Breast epithelium (tissue), 4 donors: ENCODE measurements at regions not wholly inside any gene's neighbourhood (a gene's known extent, or its start where the extent isn't known, plus 50 kb on each side); places are given as distances from the start of the nearest gene placed in this dataset.

Experiments
- DNase-seq, 2 donors: peaks; one replicate each; pipeline ENCODE4 v3.0.0-alpha.2; 2019; ENCODE audit warnings: low spot score in 2 of 2
- H3K27ac ChIP-seq, 2 donors: fragments of 200-600 bp; sonication (generic) in 1 of 2; one replicate each; pipeline ENCODE4 v1.5.1; 2016 to 2019; ENCODE audit warnings: mild to moderate bottlenecking in 1 of 2
- H3K27me3 ChIP-seq, 2 donors: fragments of 200-600 bp; sonication (generic) in 1 of 2; one replicate each; pipeline versions ENCODE4 v1.5.1 to v1.6.0; 2017 to 2019; ENCODE audit warnings: control low read depth in 1 of 2, mild to moderate bottlenecking in 1 of 2
- H3K36me3 ChIP-seq: fragments of 200-600 bp; one replicate; pipeline ENCODE4 v1.5.1; 2019
- H3K4me1 ChIP-seq, 2 donors: fragments of 200-600 bp; sonication (generic); one replicate each; pipeline ENCODE4 v1.5.1; 2016 to 2019; ENCODE audit warnings: control low read depth in 1 of 2
- H3K4me3 ChIP-seq, 3 donors: fragments of 200-600 bp; sonication (generic); 1 replicate in 2 of 3; 2 replicates in 1 of 3; pipeline ENCODE4 v1.5.1; 2016 to 2019; ENCODE audit warnings: mild to moderate bottlenecking in 3 of 3, moderate library complexity in 2 of 3
- H3K9me3 ChIP-seq, 2 donors: fragments of 200-600 bp; sonication (generic) in 1 of 2; one replicate each; pipeline ENCODE4 v1.5.1; 2016 to 2019; ENCODE audit warnings: control low read depth in 1 of 2
- POLR2A ChIP-seq: fragments of 450-650 bp; IDR thresholded peaks from one replicate; pipeline ENCODE4 v1.6.1; 2016; ENCODE audit warnings: antibody characterized with exemption, mild to moderate bottlenecking, moderate library complexity
- POLR2AphosphoS5 ChIP-seq, 3 donors: sonication (generic); formaldehyde crosslinking; IDR thresholded peaks; one replicate each; pipeline ENCODE4 v1.6.1; 2017; ENCODE audit warnings: antibody characterized with exemption in 3 of 3
- intact Hi-C: fragments of 100-400 bp; cut with DNase I; formaldehyde crosslinking; loops from one replicate; pipeline ENCODE4 v1.15.1; 2023; ENCODE audit warnings: low total_unique reads
- TF ChIP-seq, protein P1 (sequence below), 3 donors: fragments of 450-650 bp; IDR thresholded peaks; one replicate each; pipeline ENCODE4 v1.5.1; 2016 to 2017; ENCODE audit warnings: antibody characterized with exemption in 3 of 3, mild to moderate bottlenecking in 3 of 3, moderate library complexity in 3 of 3

DNA sequence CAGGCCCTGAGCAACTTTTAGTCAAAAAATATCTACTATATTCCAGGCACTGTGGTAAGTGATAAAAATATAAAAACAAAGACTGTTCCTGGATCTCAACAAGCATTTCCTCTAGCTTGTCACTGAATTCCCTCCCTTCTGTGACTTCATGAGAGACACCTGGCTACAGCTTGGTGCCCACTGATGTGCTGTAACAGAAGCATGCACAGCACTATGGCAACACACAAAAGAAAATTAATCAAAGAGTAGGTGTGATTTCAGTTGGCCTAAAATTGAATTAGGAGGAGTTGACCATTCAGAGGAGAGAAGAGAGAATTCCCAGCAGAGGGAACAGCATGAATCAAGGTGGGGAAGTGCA, 158.9 kb upstream of the LPP start:
- H3K36me3 ChIP-seq, result no peaks in the 10 kb centered on the region
- TF ChIP-seq, protein P1, sequence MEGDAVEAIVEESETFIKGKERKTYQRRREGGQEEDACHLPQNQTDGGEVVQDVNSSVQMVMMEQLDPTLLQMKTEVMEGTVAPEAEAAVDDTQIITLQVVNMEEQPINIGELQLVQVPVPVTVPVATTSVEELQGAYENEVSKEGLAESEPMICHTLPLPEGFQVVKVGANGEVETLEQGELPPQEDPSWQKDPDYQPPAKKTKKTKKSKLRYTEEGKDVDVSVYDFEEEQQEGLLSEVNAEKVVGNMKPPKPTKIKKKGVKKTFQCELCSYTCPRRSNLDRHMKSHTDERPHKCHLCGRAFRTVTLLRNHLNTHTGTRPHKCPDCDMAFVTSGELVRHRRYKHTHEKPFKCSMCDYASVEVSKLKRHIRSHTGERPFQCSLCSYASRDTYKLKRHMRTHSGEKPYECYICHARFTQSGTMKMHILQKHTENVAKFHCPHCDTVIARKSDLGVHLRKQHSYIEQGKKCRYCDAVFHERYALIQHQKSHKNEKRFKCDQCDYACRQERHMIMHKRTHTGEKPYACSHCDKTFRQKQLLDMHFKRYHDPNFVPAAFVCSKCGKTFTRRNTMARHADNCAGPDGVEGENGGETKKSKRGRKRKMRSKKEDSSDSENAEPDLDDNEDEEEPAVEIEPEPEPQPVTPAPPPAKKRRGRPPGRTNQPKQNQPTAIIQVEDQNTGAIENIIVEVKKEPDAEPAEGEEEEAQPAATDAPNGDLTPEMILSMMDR (IDR thresholded peaks at IDR 0.05), result no peak
- TF ChIP-seq POLR2AphosphoS5 (IDR thresholded peaks at IDR 0.05) (no peak), POLR2A (no peak)
- intact Hi-C loops, result no loop called here
- H3K27me3 ChIP-seq, result no peaks in the 10 kb centered on the region
- H3K4me3 ChIP-seq, result no peak overlapping the region
- H3K9me3 ChIP-seq, result no peaks in the 10 kb centered on the region
- no peak overlapping the region for H3K27ac ChIP-seq
- DNase-seq, result no peak
- no peaks in the 10 kb centered on the region for H3K4me1 ChIP-seq

DNA sequence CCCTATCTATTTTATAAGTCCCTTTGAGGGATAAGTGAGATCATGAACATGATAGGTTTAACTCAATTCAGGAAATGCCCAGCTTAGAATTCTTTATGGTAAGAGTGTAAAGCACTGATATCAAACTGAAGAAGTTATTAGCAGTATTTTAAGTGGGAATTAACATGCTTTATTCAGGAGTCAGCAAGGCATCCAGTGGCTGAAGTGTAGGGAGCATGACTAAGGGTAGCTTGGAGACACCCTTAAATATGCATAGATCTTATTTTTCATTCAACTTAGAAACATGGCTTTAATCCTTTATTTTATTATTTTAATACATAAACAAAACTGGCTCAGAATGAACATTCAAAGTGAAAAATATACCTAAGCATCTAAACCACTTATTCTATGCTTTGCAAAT, 158.3 kb upstream of the LPP start:
- H3K4me3 ChIP-seq, result no peak overlapping the region

DNA sequence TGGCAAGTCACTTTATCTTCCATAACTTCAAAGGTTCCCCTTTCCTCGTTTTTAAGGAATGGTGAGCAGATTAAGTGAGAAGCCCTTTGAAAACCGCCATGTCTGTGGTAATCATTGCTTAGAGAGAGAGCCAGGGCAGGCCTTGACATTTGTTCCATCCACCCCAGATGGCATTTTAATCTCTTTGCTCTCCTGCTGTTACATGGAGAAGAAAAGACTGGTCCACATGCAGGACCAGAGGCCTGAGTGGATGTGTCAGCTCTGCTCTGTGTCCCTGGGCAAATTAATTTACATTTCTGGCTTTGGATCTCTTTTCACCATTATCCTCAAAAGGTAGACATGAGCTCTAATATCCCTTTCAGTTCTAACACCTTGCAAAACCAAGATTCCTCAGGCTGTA, 157.3 kb upstream of the LPP start:
- intact Hi-C loops, result no loop called here
- H3K4me3 ChIP-seq, result no peak overlapping the region
- H3K4me1 ChIP-seq, result no peaks in the 10 kb centered on the region
- TF ChIP-seq POLR2AphosphoS5 (IDR thresholded peaks at IDR 0.05), result no peak
- TF ChIP-seq POLR2A, result no peak
- TF ChIP-seq, protein P1 (IDR thresholded peaks at IDR 0.05), result no peak
- no peaks in the 10 kb centered on the region for H3K9me3 ChIP-seq
- no peak for DNase-seq
- no peaks in the 10 kb centered on the region for H3K27me3 ChIP-seq
- no peaks in the 10 kb centered on the region for H3K36me3 ChIP-seq
- H3K27ac ChIP-seq, result no peak overlapping the region

More for the DNA sequence above, 158.3 kb upstream of the LPP start:
- Histone ChIP-seq H3K27me3 (no peaks in the 10 kb centered on the region), H3K4me1 (no peaks in the 10 kb centered on the region), H3K36me3 (no peaks in the 10 kb centered on the region), H3K27ac (no peak overlapping the region), H3K9me3 (no peaks in the 10 kb centered on the region)
- intact Hi-C loops, result no loop called here
- no peak for TF ChIP-seq POLR2AphosphoS5 (IDR thresholded peaks at IDR 0.05)
- TF ChIP-seq, protein P1 (IDR thresholded peaks at IDR 0.05), result no peak
- DNase-seq, result no peak

DNA sequence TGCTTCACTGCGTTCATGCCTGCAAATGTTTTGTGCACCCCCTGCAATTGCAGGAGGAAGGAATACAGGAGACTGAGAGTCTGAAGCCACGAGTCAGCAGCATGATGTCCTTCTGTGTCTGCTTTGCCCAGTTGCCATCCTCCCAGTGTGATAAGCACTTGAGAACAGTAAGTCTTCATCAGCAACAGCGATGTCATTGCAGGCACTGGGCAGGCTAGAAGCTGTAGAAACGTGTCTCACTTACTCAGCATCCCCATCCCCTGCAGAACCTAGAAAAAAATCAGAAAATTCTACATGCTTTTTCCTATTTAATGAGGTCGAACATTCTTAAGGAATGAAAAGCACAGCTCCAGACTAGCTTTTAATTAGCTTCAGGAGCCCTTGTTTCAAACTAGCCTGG, 156.5 kb upstream of the LPP start:
- intact Hi-C loops, result no loop called here
- DNase-seq, result no peak
- Histone ChIP-seq H3K4me1 (no peaks in the 10 kb centered on the region), H3K36me3 (no peaks in the 10 kb centered on the region), H3K4me3 (no peak overlapping the region), H3K27me3 (no peaks in the 10 kb centered on the region), H3K27ac (no peak overlapping the region), H3K9me3 (no peaks in the 10 kb centered on the region)
- TF ChIP-seq POLR2AphosphoS5 (IDR thresholded peaks at IDR 0.05) (no peak), POLR2A (no peak)
- TF ChIP-seq, protein P1 (IDR thresholded peaks at IDR 0.05), result no peak

DNA sequence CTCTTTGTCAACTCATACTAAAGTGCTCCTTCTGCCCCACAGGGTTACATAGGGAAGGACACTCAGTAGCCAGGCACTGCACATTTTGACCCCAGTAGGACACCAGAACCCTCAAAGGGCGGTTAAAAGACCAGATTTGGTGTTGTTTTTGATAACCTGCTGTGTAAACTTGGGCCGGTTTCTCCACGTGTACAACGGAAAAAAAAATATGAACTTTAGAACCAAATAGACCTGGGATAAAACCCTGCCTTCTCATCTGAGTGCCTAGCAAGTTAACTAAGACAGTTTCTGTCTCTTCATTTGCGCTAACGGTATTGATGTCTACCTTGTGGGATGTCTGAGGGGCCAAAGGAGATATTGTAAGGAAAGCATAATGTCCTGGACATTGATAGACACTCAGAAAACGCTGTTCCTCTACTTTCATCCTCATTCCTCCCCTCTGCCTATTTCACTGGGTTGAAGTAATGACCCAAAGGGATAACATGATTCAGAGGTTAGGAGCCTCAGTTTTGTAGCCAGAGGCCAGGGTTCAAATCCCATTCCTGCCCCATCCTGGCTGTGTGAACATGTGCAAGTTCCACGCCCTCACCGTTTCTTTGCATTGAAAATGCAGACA, 155.9 kb upstream of the LPP start:
- TF ChIP-seq, protein P1 (IDR thresholded peaks at IDR 0.05), result no peak
- TF ChIP-seq POLR2AphosphoS5 (IDR thresholded peaks at IDR 0.05), result no peak
- TF ChIP-seq POLR2A, result no peak
- Histone ChIP-seq H3K27ac (no peak overlapping the region), H3K4me1 (no peaks in the 10 kb centered on the region), H3K4me3 (no peak overlapping the region), H3K9me3 (no peaks in the 10 kb centered on the region), H3K36me3 (no peaks in the 10 kb centered on the region), H3K27me3 (no peaks in the 10 kb centered on the region)
- no peak for DNase-seq
- intact Hi-C loops, result no loop called here
